ENCODE measurements at regions not wholly inside any gene's neighbourhood (a gene's known extent, or its start where the extent isn't known, plus 50 kb on each side); places are given as distances from the start of the nearest gene placed in this dataset.

DNA sequence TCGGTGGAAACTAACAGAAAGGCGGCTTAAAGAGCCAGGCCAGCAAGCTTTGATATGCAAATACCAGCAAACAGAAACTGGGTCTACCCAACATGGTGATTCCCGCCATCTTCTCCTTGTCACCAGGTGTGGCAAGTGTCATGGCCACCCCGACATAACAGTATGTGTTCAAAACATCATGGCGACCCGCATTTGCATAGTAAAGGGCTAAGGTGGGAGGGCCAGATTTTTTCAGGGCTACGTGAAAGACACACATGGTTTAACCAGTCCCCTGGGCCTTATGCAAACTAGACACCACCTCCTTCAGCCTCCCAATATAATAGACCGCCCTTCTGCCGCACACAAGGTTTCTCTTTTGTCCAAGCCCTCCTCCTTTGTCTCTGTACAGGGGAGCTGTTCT lies 260.4 kb downstream of the METTL4 start:
- 93% methylated on average over 9 of the region's 9 CpGs for WGBS
- no peak for DNase-seq (ENCODE audit: low spot score)
- Histone ChIP-seq H3K36me3 (ENCODE audit: control insufficient read depth in 4 of 4, insufficient read depth in 3 of 4, low read depth in 1 of 4, low read length in 3 of 4) (no peaks in the 10 kb centered on the region), H3K4me1 (ENCODE audit: control insufficient read depth in 4 of 4, insufficient read depth in 4 of 4, low read length in 3 of 4) (no peaks in the 10 kb centered on the region), H3K9me3 (ENCODE audit: control insufficient read depth in 4 of 4, low read length in 3 of 4) (no peaks in the 10 kb centered on the region), H3K9ac (ENCODE audit: low read depth in 1 of 2, low read length in 2 of 2) (no peak overlapping the region), H3K27ac (ENCODE audit: low read depth in 1 of 2, low read length in 2 of 2) (no peak overlapping the region), H3K4me3 (ENCODE audit: low read depth in 1 of 3, low read length in 3 of 3) (no peak overlapping the region), H3K27me3 (ENCODE audit: control insufficient read depth in 4 of 4, insufficient read depth in 4 of 4, low read length in 3 of 4) (no peaks in the 10 kb centered on the region)
- TF ChIP-seq, protein P1, sequence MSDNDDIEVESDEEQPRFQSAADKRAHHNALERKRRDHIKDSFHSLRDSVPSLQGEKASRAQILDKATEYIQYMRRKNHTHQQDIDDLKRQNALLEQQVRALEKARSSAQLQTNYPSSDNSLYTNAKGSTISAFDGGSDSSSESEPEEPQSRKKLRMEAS (IDR thresholded peaks at IDR 0.05): no peak
- TF ChIP-seq, protein P2, sequence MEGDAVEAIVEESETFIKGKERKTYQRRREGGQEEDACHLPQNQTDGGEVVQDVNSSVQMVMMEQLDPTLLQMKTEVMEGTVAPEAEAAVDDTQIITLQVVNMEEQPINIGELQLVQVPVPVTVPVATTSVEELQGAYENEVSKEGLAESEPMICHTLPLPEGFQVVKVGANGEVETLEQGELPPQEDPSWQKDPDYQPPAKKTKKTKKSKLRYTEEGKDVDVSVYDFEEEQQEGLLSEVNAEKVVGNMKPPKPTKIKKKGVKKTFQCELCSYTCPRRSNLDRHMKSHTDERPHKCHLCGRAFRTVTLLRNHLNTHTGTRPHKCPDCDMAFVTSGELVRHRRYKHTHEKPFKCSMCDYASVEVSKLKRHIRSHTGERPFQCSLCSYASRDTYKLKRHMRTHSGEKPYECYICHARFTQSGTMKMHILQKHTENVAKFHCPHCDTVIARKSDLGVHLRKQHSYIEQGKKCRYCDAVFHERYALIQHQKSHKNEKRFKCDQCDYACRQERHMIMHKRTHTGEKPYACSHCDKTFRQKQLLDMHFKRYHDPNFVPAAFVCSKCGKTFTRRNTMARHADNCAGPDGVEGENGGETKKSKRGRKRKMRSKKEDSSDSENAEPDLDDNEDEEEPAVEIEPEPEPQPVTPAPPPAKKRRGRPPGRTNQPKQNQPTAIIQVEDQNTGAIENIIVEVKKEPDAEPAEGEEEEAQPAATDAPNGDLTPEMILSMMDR (IDR thresholded peaks at IDR 0.05; ENCODE audit: low read depth, low read length, missing input control): no peak
- TF ChIP-seq, protein P3, sequence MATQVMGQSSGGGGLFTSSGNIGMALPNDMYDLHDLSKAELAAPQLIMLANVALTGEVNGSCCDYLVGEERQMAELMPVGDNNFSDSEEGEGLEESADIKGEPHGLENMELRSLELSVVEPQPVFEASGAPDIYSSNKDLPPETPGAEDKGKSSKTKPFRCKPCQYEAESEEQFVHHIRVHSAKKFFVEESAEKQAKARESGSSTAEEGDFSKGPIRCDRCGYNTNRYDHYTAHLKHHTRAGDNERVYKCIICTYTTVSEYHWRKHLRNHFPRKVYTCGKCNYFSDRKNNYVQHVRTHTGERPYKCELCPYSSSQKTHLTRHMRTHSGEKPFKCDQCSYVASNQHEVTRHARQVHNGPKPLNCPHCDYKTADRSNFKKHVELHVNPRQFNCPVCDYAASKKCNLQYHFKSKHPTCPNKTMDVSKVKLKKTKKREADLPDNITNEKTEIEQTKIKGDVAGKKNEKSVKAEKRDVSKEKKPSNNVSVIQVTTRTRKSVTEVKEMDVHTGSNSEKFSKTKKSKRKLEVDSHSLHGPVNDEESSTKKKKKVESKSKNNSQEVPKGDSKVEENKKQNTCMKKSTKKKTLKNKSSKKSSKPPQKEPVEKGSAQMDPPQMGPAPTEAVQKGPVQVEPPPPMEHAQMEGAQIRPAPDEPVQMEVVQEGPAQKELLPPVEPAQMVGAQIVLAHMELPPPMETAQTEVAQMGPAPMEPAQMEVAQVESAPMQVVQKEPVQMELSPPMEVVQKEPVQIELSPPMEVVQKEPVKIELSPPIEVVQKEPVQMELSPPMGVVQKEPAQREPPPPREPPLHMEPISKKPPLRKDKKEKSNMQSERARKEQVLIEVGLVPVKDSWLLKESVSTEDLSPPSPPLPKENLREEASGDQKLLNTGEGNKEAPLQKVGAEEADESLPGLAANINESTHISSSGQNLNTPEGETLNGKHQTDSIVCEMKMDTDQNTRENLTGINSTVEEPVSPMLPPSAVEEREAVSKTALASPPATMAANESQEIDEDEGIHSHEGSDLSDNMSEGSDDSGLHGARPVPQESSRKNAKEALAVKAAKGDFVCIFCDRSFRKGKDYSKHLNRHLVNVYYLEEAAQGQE (IDR thresholded peaks at IDR 0.05): no peak
- TF ChIP-seq HNF4G (IDR thresholded peaks at IDR 0.05) (no peak), RXRA (IDR thresholded peaks at IDR 0.05) (no peak), SP1 (IDR thresholded peaks at IDR 0.05) (no peak), HNF4A (conservative IDR thresholded peaks at IDR 0.05) (no peak), EGR1 (IDR thresholded peaks at IDR 0.05; ENCODE audit: low read depth in 2 of 2) (no peak), YY1 (IDR thresholded peaks at IDR 0.05) (no peak), FOXA2 (IDR thresholded peaks at IDR 0.05) (no peak), RAD21 (IDR thresholded peaks at IDR 0.05) (no peak), GABPA (IDR thresholded peaks at IDR 0.05 in 1 of 2, conservative IDR thresholded peaks at IDR 0.05 in 1 of 2) (no peak), JUND (IDR thresholded peaks at IDR 0.05) (no peak), NR2F2 (IDR thresholded peaks at IDR 0.05) (no peak), TAF1 (conservative IDR thresholded peaks at IDR 0.05) (no peak), FOXA1 (IDR thresholded peaks at IDR 0.05) (no peak)
- TF ChIP-seq, protein P4, sequence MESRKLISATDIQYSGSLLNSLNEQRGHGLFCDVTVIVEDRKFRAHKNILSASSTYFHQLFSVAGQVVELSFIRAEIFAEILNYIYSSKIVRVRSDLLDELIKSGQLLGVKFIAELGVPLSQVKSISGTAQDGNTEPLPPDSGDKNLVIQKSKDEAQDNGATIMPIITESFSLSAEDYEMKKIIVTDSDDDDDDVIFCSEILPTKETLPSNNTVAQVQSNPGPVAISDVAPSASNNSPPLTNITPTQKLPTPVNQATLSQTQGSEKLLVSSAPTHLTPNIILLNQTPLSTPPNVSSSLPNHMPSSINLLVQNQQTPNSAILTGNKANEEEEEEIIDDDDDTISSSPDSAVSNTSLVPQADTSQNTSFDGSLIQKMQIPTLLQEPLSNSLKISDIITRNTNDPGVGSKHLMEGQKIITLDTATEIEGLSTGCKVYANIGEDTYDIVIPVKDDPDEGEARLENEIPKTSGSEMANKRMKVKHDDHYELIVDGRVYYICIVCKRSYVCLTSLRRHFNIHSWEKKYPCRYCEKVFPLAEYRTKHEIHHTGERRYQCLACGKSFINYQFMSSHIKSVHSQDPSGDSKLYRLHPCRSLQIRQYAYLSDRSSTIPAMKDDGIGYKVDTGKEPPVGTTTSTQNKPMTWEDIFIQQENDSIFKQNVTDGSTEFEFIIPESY (IDR thresholded peaks at IDR 0.05): no peak
- TF ChIP-seq, protein P5, sequence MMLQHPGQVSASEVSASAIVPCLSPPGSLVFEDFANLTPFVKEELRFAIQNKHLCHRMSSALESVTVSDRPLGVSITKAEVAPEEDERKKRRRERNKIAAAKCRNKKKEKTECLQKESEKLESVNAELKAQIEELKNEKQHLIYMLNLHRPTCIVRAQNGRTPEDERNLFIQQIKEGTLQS (IDR thresholded peaks at IDR 0.05): no peak
